Keratinocyte (primary cell): ENCODE measurements at regions not wholly inside any gene's neighbourhood (a gene's known extent, or its start where the extent isn't known, plus 50 kb on each side); places are given as distances from the start of the nearest gene placed in this dataset.

Experiments
- DNase-seq: peaks from one replicate; pipeline ENCODE4 v3.0.0-alpha.2; 2011; ENCODE audit warnings: low read depth, missing footprints, low spot score
- FAIRE-seq: peaks from 2 replicates; lab custom pipeline; 2011; peaks lifted over from hg19 to GRCh38; lab: Jason Lieb, UNC
- H2AFZ ChIP-seq: 2 replicates; pipeline ENCODE4 v1.6.0; 2012; ENCODE audit warnings: low read length, control low read depth, inconsistent platforms; ENCODE audit not compliant: control insufficient read depth
- H3K27ac ChIP-seq: 2 replicates; pipeline ENCODE4 v1.5.1; 2011; ENCODE audit warnings: low read length; ENCODE audit not compliant: control insufficient read depth, insufficient read depth
- H3K27me3 ChIP-seq: 3 replicates; pipeline ENCODE4 v1.6.0; 2011; ENCODE audit warnings: low read length; ENCODE audit not compliant: control insufficient read depth, insufficient read depth; ENCODE audit errors: extremely low read depth
- H3K36me3 ChIP-seq, 2 experiments: 2 replicates in 1 of 2; 3 replicates in 1 of 2; pipeline ENCODE4 v1.5.1; 2011; ENCODE audit warnings: low read length in 2 of 2, mild to moderate bottlenecking in 1 of 2; ENCODE audit not compliant: control insufficient read depth in 2 of 2, insufficient read depth in 2 of 2; ENCODE audit errors: extremely low read depth in 1 of 2
- H3K4me1 ChIP-seq: 3 replicates; pipeline ENCODE4 v1.5.1; 2011; ENCODE audit warnings: low read length; ENCODE audit not compliant: control insufficient read depth, insufficient read depth; ENCODE audit errors: extremely low read depth
- H3K4me2 ChIP-seq: 3 replicates; pipeline ENCODE4 v1.6.0; 2011; ENCODE audit warnings: low read depth, low read length; ENCODE audit not compliant: control insufficient read depth, insufficient read depth; ENCODE audit errors: extremely low read depth
- H3K4me3 ChIP-seq, 3 experiments: fragments of 200-600 bp in 1 of 3; sonication (generic) in 1 of 3; 2 replicates in 2 of 3; 3 replicates in 1 of 3; pipeline ENCODE4 v1.5.1; 2011 to 2016; ENCODE audit warnings: low read length in 3 of 3, mild to moderate bottlenecking in 3 of 3, control low read depth in 2 of 3, inconsistent platforms in 1 of 3, low read depth in 1 of 3, mixed read lengths in 1 of 3, mixed run types in 1 of 3, moderate library complexity in 1 of 3; ENCODE audit not compliant: control insufficient read depth in 2 of 3, insufficient read depth in 2 of 3; ENCODE audit errors: extremely low read depth in 1 of 3
- H3K79me2 ChIP-seq: 2 replicates; pipeline ENCODE4 v1.6.0; 2012; ENCODE audit warnings: low read length; ENCODE audit not compliant: control insufficient read depth, insufficient read depth
- H3K9ac ChIP-seq: 3 replicates; pipeline ENCODE4 v1.6.0; 2011; ENCODE audit warnings: low read length; ENCODE audit not compliant: control insufficient read depth, insufficient read depth; ENCODE audit errors: extremely low read depth
- H3K9me1 ChIP-seq: 3 replicates; pipeline ENCODE4 v1.6.0; 2011; ENCODE audit warnings: low read length; ENCODE audit not compliant: control insufficient read depth, insufficient read depth; ENCODE audit errors: extremely low read depth
- H3K9me3 ChIP-seq: 2 replicates; pipeline ENCODE4 v1.5.1; 2012; ENCODE audit warnings: low read depth, low read length; ENCODE audit not compliant: control insufficient read depth
- H4K20me1 ChIP-seq: 3 replicates; pipeline ENCODE4 v1.6.0; 2011; ENCODE audit warnings: low read length; ENCODE audit not compliant: control insufficient read depth, insufficient read depth; ENCODE audit errors: extremely low read depth
- EZH2 ChIP-seq: IDR thresholded peaks from one replicate; pipeline ENCODE4 v1.6.1; 2012; ENCODE audit warnings: inconsistent platforms, mild to moderate bottlenecking, low read length, moderate library complexity
- dilution Hi-C: fragments of 300-500 bp; cut with MboI; formaldehyde crosslinking; loops from one replicate; pipeline ENCODE4 v1.7.0; 2020; ENCODE audit warnings: low sequenced_read_pairs; ENCODE audit not compliant: extremely low pct_ligation_motif_present
- TF ChIP-seq, protein P1 (sequence below), 3 experiments: IDR thresholded peaks in 1 of 3; conservative IDR thresholded peaks in 1 of 3; optimal IDR thresholded peaks in 1 of 3; 2 replicates in 2 of 3; 3 replicates in 1 of 3; pipeline versions ENCODE3 to v1.5.1; 2011; ENCODE audit warnings: low read length in 3 of 3, mild to moderate bottlenecking in 3 of 3, moderate library complexity in 2 of 3, control low read depth in 1 of 3, inconsistent platforms in 1 of 3; ENCODE audit not compliant: insufficient read depth in 2 of 3; ENCODE audit errors: extremely low read depth in 1 of 3

- Histone ChIP-seq H3K4me3 (no peak overlapping the region), H3K79me2 (no peaks in the 10 kb centered on the region), H3K27ac (no peak overlapping the region), H3K9me1 (no peaks in the 10 kb centered on the region), H4K20me1 (no peaks in the 10 kb centered on the region), H3K9me3 (peaks cover 2% of the 10 kb centered on the region), H3K4me1 (no peaks in the 10 kb centered on the region), H3K9ac (no peak overlapping the region), H3K4me2 (no peak overlapping the region), H3K36me3 (no peaks in the 10 kb centered on the region), H3K27me3 (no peaks in the 10 kb centered on the region), H2AFZ (no peak overlapping the region)
- dilution Hi-C loops, result no loop called here
- TF ChIP-seq, protein P1, sequence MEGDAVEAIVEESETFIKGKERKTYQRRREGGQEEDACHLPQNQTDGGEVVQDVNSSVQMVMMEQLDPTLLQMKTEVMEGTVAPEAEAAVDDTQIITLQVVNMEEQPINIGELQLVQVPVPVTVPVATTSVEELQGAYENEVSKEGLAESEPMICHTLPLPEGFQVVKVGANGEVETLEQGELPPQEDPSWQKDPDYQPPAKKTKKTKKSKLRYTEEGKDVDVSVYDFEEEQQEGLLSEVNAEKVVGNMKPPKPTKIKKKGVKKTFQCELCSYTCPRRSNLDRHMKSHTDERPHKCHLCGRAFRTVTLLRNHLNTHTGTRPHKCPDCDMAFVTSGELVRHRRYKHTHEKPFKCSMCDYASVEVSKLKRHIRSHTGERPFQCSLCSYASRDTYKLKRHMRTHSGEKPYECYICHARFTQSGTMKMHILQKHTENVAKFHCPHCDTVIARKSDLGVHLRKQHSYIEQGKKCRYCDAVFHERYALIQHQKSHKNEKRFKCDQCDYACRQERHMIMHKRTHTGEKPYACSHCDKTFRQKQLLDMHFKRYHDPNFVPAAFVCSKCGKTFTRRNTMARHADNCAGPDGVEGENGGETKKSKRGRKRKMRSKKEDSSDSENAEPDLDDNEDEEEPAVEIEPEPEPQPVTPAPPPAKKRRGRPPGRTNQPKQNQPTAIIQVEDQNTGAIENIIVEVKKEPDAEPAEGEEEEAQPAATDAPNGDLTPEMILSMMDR (optimal IDR thresholded peaks at IDR 0.05 in 1 of 3, IDR thresholded peaks at IDR 0.05 in 1 of 3, conservative IDR thresholded peaks at IDR 0.05 in 1 of 3; ENCODE audit: extremely low read depth in 1 of 3, insufficient read depth in 2 of 3, low read length in 3 of 3), result no peak
- no peak for TF ChIP-seq EZH2
- DNase-seq (no peak), FAIRE-seq (no peak)
These were observed 243.8 kb upstream of the IRX4 start for GRCh38 chr5:2126512-2126911.

DNA sequence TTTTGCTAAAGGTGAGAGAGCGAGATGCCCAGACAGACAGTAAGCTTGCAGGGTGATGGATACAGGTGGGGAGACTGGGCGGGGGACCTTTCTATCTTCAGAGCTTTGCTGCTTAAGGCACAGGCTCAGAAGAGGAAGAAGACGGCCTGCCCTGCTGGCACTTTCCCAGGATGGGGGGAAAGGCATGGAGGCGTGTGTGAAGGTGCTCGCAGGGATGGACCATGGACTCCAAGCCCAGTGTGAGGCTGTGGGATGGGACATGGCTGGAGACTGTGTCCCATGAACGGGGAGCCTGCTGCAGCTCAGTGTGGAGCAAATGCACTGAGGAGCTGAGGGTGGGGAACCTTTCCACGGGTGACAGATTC is 243.2 kb upstream of the IRX4 start:
- TF ChIP-seq, protein P1 (optimal IDR thresholded peaks at IDR 0.05 in 1 of 3, IDR thresholded peaks at IDR 0.05 in 1 of 3, conservative IDR thresholded peaks at IDR 0.05 in 1 of 3; ENCODE audit: extremely low read depth in 1 of 3, insufficient read depth in 2 of 3, low read length in 3 of 3), result no peak
- TF ChIP-seq EZH2, result no peak
- H3K9ac ChIP-seq, result no peak overlapping the region
- FAIRE-seq, result no peak
- no peaks in the 10 kb centered on the region for H3K9me1 ChIP-seq
- no peak overlapping the region for H3K4me2 ChIP-seq
- no peaks in the 10 kb centered on the region for H3K79me2 ChIP-seq
- H3K4me1 ChIP-seq, result no peaks in the 10 kb centered on the region
- H4K20me1 ChIP-seq, result no peaks in the 10 kb centered on the region
- H2AFZ ChIP-seq, result no peak overlapping the region
- no peak overlapping the region for H3K27ac ChIP-seq
- DNase-seq, result no peak
- H3K36me3 ChIP-seq, result no peaks in the 10 kb centered on the region
- H3K27me3 ChIP-seq, result no peaks in the 10 kb centered on the region
- dilution Hi-C loops, result no loop called here
- no peaks in the 10 kb centered on the region for H3K9me3 ChIP-seq
- no peak overlapping the region for H3K4me3 ChIP-seq
